Activated CD4-positive, alpha-beta T cell treated with anti-CD3 and anti-CD28 coated beads, Interleukin-2, amount 10 ng/mL, durations not matched to agents 24 days and 14 days (primary cell): ENCODE measurements at regions not wholly inside any gene's neighbourhood (a gene's known extent, or its start where the extent isn't known, plus 50 kb on each side); places are given as distances from the start of the nearest gene placed in this dataset.
A peak's percentile ranks its signal among the peaks of the same experiment; 100 is the strongest.

Experiments used
- DNase-seq: peaks from one replicate; pipeline ENCODE4 v3.0.0; 2022
- H3K27ac Mint-ChIP-seq: one replicate; pipeline ENCODE4 v1.8.0; 2022; ENCODE audit warnings: mild to moderate bottlenecking, mixed read lengths
- H3K27me3 Mint-ChIP-seq: one replicate; pipeline ENCODE4 v1.8.0; 2022; ENCODE audit warnings: mixed read lengths
- H3K36me3 Mint-ChIP-seq: one replicate; pipeline ENCODE4 v1.8.0; 2022; ENCODE audit warnings: low read depth, mild to moderate bottlenecking, mixed read lengths
- H3K4me1 Mint-ChIP-seq: one replicate; pipeline ENCODE4 v1.8.0; 2021; ENCODE audit warnings: mixed read lengths
- H3K4me3 Mint-ChIP-seq: one replicate; pipeline ENCODE4 v1.8.0; 2022; ENCODE audit warnings: mild to moderate bottlenecking, moderate library complexity, mixed read lengths
- H3K9me3 Mint-ChIP-seq: one replicate; pipeline ENCODE4 v1.8.0; 2021; ENCODE audit warnings: mixed read lengths
- intact Hi-C: fragments of 100-400 bp; cut with micrococcal nuclease; formaldehyde crosslinking; loops from one replicate; pipeline ENCODE4 v1.15.1; 2023

GRCh38 chr13:44232774-44233173 is 140.8 kb upstream of the SERP2 start:
- no peak for DNase-seq
- H3K4me1 Mint-ChIP-seq = peaks cover 8% of the 10 kb centered on the region
- no peaks in the 10 kb centered on the region for H3K9me3 Mint-ChIP-seq
- no peak overlapping the region for H3K4me3 Mint-ChIP-seq
- peaks cover 20% of the 10 kb centered on the region for H3K27me3 Mint-ChIP-seq
- intact Hi-C loops = no loop called here
- no peak overlapping the region for H3K27ac Mint-ChIP-seq
- no peaks in the 10 kb centered on the region for H3K36me3 Mint-ChIP-seq

- Mint-ChIP-seq H3K4me1 (peaks cover 14% of the 10 kb centered on the region), H3K27ac (no peak overlapping the region), H3K36me3 (no peaks in the 10 kb centered on the region), H3K9me3 (no peaks in the 10 kb centered on the region), H3K4me3 (no peak overlapping the region), H3K27me3 (peaks cover 30% of the 10 kb centered on the region)
- DNase-seq = no peak
- intact Hi-C loops = no loop called here
Observed at GRCh38 chr13:44234566-44234965, 139.1 kb upstream of the SERP2 start.

- H3K9me3 Mint-ChIP-seq = no peaks in the 10 kb centered on the region
- H3K4me3 Mint-ChIP-seq = no peak overlapping the region
- peaks cover 14% of the 10 kb centered on the region for H3K4me1 Mint-ChIP-seq
- DNase-seq = no peak
- H3K27ac Mint-ChIP-seq = no peak overlapping the region
- intact Hi-C loops = loop anchor here (2.0 kb wide), 1 partner anchor 22 kb away; no protein-coding TSS in a partner anchor
- H3K27me3 Mint-ChIP-seq = peaks cover 40% of the 10 kb centered on the region
- no peaks in the 10 kb centered on the region for H3K36me3 Mint-ChIP-seq
Observed at GRCh38 chr13:44236370-44236769, 137.3 kb upstream of the SERP2 start.

- H3K36me3 Mint-ChIP-seq = no peaks in the 10 kb centered on the region
- no peak overlapping the region for H3K27ac Mint-ChIP-seq
- DNase-seq = no peak
- H3K4me1 Mint-ChIP-seq = peaks cover 13% of the 10 kb centered on the region
- peaks cover 39% of the 10 kb centered on the region for H3K27me3 Mint-ChIP-seq
- no peaks in the 10 kb centered on the region for H3K9me3 Mint-ChIP-seq
- H3K4me3 Mint-ChIP-seq = no peak overlapping the region
- intact Hi-C loops = loop anchor here (2.0 kb wide), 1 partner anchor 22 kb away; no protein-coding TSS in a partner anchor
Observed at GRCh38 chr13:44236801-44237207, 136.8 kb upstream of the SERP2 start.

GRCh38 chr13:44237276-44237767 is 136.3 kb upstream of the SERP2 start:
- H3K9me3 Mint-ChIP-seq = no peaks in the 10 kb centered on the region
- H3K4me1 Mint-ChIP-seq = peaks cover 12% of the 10 kb centered on the region
- H3K36me3 Mint-ChIP-seq = no peaks in the 10 kb centered on the region
- peak overlapping the region; percentile 39 for H3K27ac Mint-ChIP-seq
- intact Hi-C loops = loop anchor here (2.0 kb wide), 1 partner anchor 21 kb away; no protein-coding TSS in a partner anchor
- peak; percentile 59 for DNase-seq
- peaks cover 40% of the 10 kb centered on the region for H3K27me3 Mint-ChIP-seq
- H3K4me3 Mint-ChIP-seq = no peak overlapping the region

GRCh38 chr13:44237881-44238421 is 135.7 kb upstream of the SERP2 start:
- peaks cover 40% of the 10 kb centered on the region for H3K27me3 Mint-ChIP-seq

GRCh38 chr13:44240611-44241145 is 132.9 kb upstream of the SERP2 start:
- H3K4me3 Mint-ChIP-seq = no peak overlapping the region
- H3K9me3 Mint-ChIP-seq = no peaks in the 10 kb centered on the region
- peaks cover 20% of the 10 kb centered on the region for H3K4me1 Mint-ChIP-seq
- no peak for DNase-seq
- H3K27me3 Mint-ChIP-seq = peaks cover 29% of the 10 kb centered on the region
- H3K27ac Mint-ChIP-seq = no peak overlapping the region
- intact Hi-C loops = no loop called here
- no peaks in the 10 kb centered on the region for H3K36me3 Mint-ChIP-seq

More at GRCh38 chr13:44237881-44238421, 135.7 kb upstream of the SERP2 start:
- no peak for DNase-seq
- peaks cover 16% of the 10 kb centered on the region for H3K4me1 Mint-ChIP-seq
- H3K36me3 Mint-ChIP-seq = no peaks in the 10 kb centered on the region
- H3K27ac Mint-ChIP-seq = no peak overlapping the region
- H3K9me3 Mint-ChIP-seq = no peaks in the 10 kb centered on the region
- no peak overlapping the region for H3K4me3 Mint-ChIP-seq
- intact Hi-C loops = loop anchor here (2.0 kb wide), 1 partner anchor 21 kb away; no protein-coding TSS in a partner anchor

GRCh38 chr13:44241638-44242037 is 132.0 kb upstream of the SERP2 start:
- no peak overlapping the region for H3K27ac Mint-ChIP-seq
- no peak for DNase-seq
- intact Hi-C loops = no loop called here
- no peaks in the 10 kb centered on the region for H3K9me3 Mint-ChIP-seq
- peaks cover 20% of the 10 kb centered on the region for H3K4me1 Mint-ChIP-seq
- no peak overlapping the region for H3K4me3 Mint-ChIP-seq
- H3K36me3 Mint-ChIP-seq = no peaks in the 10 kb centered on the region
- peaks cover 27% of the 10 kb centered on the region for H3K27me3 Mint-ChIP-seq

- no peak overlapping the region for H3K4me3 Mint-ChIP-seq
- H3K4me1 Mint-ChIP-seq = peaks cover 14% of the 10 kb centered on the region
- H3K27ac Mint-ChIP-seq = no peak overlapping the region
- intact Hi-C loops = loop anchor here (1.0 kb wide), 1 partner anchor 196 kb away; no protein-coding TSS in a partner anchor
- no peaks in the 10 kb centered on the region for H3K9me3 Mint-ChIP-seq
- H3K27me3 Mint-ChIP-seq = peaks cover 27% of the 10 kb centered on the region
- DNase-seq = no peak
- no peaks in the 10 kb centered on the region for H3K36me3 Mint-ChIP-seq
Observed at GRCh38 chr13:44242766-44243165, 130.9 kb upstream of the SERP2 start.

- peak; percentile 74 for DNase-seq
- Mint-ChIP-seq H3K4me1 (peaks cover 10% of the 10 kb centered on the region), H3K36me3 (no peaks in the 10 kb centered on the region), H3K4me3 (no peak overlapping the region), H3K27me3 (peaks cover 23% of the 10 kb centered on the region), H3K9me3 (no peaks in the 10 kb centered on the region), H3K27ac (no peak overlapping the region)
- intact Hi-C loops = loop anchor here (1.0 kb wide), 1 partner anchor 195 kb away; no protein-coding TSS in a partner anchor
Observed at GRCh38 chr13:44243198-44243857, 130.3 kb upstream of the SERP2 start.

GRCh38 chr13:44244288-44244687 is 129.3 kb upstream of the SERP2 start:
- H3K36me3 Mint-ChIP-seq = no peaks in the 10 kb centered on the region
- no peak overlapping the region for H3K4me3 Mint-ChIP-seq
- no peak overlapping the region for H3K27ac Mint-ChIP-seq
- peaks cover 19% of the 10 kb centered on the region for H3K27me3 Mint-ChIP-seq
- no peak for DNase-seq
- H3K9me3 Mint-ChIP-seq = no peaks in the 10 kb centered on the region
- peaks cover 9% of the 10 kb centered on the region for H3K4me1 Mint-ChIP-seq
- intact Hi-C loops = no loop called here

- H3K27me3 Mint-ChIP-seq = peaks cover 5% of the 10 kb centered on the region
- intact Hi-C loops = no loop called here
- H3K27ac Mint-ChIP-seq = no peak overlapping the region
- H3K9me3 Mint-ChIP-seq = peaks cover 5% of the 10 kb centered on the region
- no peaks in the 10 kb centered on the region for H3K4me1 Mint-ChIP-seq
- no peak for DNase-seq
- H3K4me3 Mint-ChIP-seq = no peak overlapping the region
- no peaks in the 10 kb centered on the region for H3K36me3 Mint-ChIP-seq
Observed at GRCh38 chr13:44249431-44249836, 124.2 kb upstream of the SERP2 start.

- intact Hi-C loops = no loop called here
- H3K36me3 Mint-ChIP-seq = no peaks in the 10 kb centered on the region
Observed at GRCh38 chr13:44252938-44253337, 120.7 kb upstream of the SERP2 start.

GRCh38 chr13:44255771-44256364 is 117.8 kb upstream of the SERP2 start:
- Mint-ChIP-seq H3K9me3 (peaks cover 12% of the 10 kb centered on the region), H3K36me3 (no peaks in the 10 kb centered on the region), H3K4me1 (peaks cover 17% of the 10 kb centered on the region), H3K27me3 (peaks cover 13% of the 10 kb centered on the region), H3K4me3 (no peak overlapping the region), H3K27ac (no peak overlapping the region)
- no peak for DNase-seq
- intact Hi-C loops = loop anchor here (5.0 kb wide), 3 partner anchors 114 to 561 kb away; partner anchors contain the start of gene TSC22D1

More at GRCh38 chr13:44252938-44253337, 120.7 kb upstream of the SERP2 start:
- DNase-seq = no peak
- Mint-ChIP-seq H3K9me3 (peaks cover 12% of the 10 kb centered on the region), H3K4me1 (no peaks in the 10 kb centered on the region), H3K27me3 (peaks cover 13% of the 10 kb centered on the region), H3K27ac (no peak overlapping the region), H3K4me3 (no peak overlapping the region)
